ENCODE measurements at regions not wholly inside any gene's neighbourhood (a gene's known extent, or its start where the extent isn't known, plus 50 kb on each side); places are given as distances from the start of the nearest gene placed in this dataset.

DNA sequence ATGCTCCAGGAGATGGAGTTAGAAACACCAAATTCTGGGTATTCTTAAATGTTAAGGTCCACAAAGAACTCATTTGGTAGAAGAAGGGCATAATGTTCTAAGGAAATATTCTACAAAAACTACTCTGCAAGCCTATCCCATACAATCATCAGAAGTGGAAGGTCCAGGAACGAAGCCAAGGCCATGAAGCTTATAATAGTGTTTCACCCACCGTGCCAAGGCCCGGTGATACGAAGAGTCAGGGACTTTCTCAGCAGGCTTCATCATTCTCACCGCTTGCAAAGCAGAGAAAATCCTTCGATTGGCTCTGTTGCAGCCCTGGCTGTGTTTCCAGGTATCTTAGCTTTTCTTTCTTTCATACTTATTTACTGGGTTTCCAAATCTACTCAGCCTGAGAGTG lies 351.9 kb upstream of the CELF2 start:
- DNase-seq = no peak
- intact Hi-C loops (cut with micrococcal nuclease; ENCODE audit: unreplicated experiment) = no loop called here
- POLR2A ChIA-PET = no interaction called here
- Histone ChIP-seq H3K27me3 (replicated peaks; ENCODE audit: control insufficient read depth, insufficient read depth, low read length) (no peaks in the 10 kb centered on the region), H3K36me3 (ENCODE audit: control insufficient read depth, insufficient read depth, low read length) (no peaks in the 10 kb centered on the region), H3K4me1 (no peaks in the 10 kb centered on the region), H3K4me3 (ENCODE audit: low read depth, low read length) (no peak overlapping the region), H3K9me3 (no peaks in the 10 kb centered on the region)
- Mint-ChIP-seq H3K36me3 (ENCODE audit: insufficient read depth, unreplicated experiment) (no peaks in the 10 kb centered on the region), H3K4me3 (ENCODE audit: unreplicated experiment) (no peak overlapping the region), H3K27ac (ENCODE audit: unreplicated experiment) (no peak overlapping the region), H3K27me3 (ENCODE audit: insufficient read depth, unreplicated experiment) (peaks cover 29% of the 10 kb centered on the region), H3K9me3 (ENCODE audit: unreplicated experiment) (no peaks in the 10 kb centered on the region), H3K4me1 (ENCODE audit: low read depth, unreplicated experiment) (no peaks in the 10 kb centered on the region)
- CTCF ChIA-PET = no interaction called here
- TF ChIP-seq, protein P1, sequence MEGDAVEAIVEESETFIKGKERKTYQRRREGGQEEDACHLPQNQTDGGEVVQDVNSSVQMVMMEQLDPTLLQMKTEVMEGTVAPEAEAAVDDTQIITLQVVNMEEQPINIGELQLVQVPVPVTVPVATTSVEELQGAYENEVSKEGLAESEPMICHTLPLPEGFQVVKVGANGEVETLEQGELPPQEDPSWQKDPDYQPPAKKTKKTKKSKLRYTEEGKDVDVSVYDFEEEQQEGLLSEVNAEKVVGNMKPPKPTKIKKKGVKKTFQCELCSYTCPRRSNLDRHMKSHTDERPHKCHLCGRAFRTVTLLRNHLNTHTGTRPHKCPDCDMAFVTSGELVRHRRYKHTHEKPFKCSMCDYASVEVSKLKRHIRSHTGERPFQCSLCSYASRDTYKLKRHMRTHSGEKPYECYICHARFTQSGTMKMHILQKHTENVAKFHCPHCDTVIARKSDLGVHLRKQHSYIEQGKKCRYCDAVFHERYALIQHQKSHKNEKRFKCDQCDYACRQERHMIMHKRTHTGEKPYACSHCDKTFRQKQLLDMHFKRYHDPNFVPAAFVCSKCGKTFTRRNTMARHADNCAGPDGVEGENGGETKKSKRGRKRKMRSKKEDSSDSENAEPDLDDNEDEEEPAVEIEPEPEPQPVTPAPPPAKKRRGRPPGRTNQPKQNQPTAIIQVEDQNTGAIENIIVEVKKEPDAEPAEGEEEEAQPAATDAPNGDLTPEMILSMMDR (IDR thresholded peaks at IDR 0.05; ENCODE audit: insufficient read depth in 1 of 2, low read depth in 1 of 2, low read length in 1 of 2, severe bottlenecking in 1 of 2, unreplicated experiment in 1 of 2) = no peak
- no TSS peak for BruUV-seq (replicated peaks)

DNA sequence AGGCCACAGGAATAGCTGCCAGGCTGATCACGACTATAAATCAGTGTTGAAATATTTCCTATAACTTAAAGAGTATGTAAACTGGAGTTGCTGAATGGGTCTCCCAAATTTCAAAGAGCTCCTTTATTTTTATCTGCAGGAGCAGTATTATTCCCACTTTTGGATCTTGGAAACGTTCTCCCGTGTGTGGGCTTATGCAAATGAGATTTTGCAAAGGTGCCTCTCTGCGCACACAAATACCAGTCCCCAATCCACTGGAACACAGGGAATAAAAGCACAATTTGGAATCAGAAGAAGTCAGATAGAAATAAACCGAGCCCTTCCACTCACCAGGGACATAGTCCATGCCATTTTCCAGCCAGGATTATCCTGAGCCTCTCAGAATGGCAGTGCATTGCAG lies 350.2 kb upstream of the CELF2 start:
- Mint-ChIP-seq H3K27me3 (ENCODE audit: insufficient read depth, unreplicated experiment) (peaks cover 25% of the 10 kb centered on the region), H3K36me3 (ENCODE audit: insufficient read depth, unreplicated experiment) (no peaks in the 10 kb centered on the region)

DNA sequence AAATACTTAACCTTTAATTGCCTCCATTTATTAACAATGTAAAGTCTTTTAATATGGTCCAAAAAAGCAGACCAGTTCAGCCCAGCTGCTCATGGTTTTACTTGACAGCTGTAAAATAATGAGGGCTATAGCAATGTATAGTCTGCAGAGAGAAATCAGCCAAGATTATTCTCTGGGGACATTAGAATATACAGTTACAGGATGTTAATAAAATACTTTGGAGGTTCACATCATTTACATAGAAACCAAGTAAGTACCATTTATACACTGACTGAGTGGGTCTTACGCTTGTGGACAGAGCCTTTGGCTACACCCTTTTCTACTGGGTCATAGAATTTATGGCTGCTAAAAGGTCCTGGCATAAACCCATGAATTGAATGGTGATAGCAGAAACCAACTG lies 340.7 kb upstream of the CELF2 start:
- Histone ChIP-seq H3K36me3 (ENCODE audit: control insufficient read depth, insufficient read depth, low read length) (no peaks in the 10 kb centered on the region), H3K27me3 (replicated peaks; ENCODE audit: control insufficient read depth, insufficient read depth, low read length) (no peaks in the 10 kb centered on the region), H3K4me1 (peaks cover 19% of the 10 kb centered on the region), H3K4me3 (ENCODE audit: low read depth, low read length) (no peak overlapping the region), H3K9me3 (peaks cover 16% of the 10 kb centered on the region)
- H3K4me3 Mint-ChIP-seq (ENCODE audit: unreplicated experiment) = no peak overlapping the region
- no peak for DNase-seq
- CTCF ChIA-PET = interaction anchor here (0.6 kb wide), 1 partner anchor 1334 kb away, joined by 3 read pairs; no protein-coding TSS in a partner anchor
- intact Hi-C loops (cut with micrococcal nuclease; ENCODE audit: unreplicated experiment) = loop anchor here (2.0 to 10.0 kb wide), 4 partner anchors 360 to 1335 kb away; no protein-coding TSS in a partner anchor
- H3K9me3 Mint-ChIP-seq (ENCODE audit: unreplicated experiment) = peaks cover 25% of the 10 kb centered on the region
- no TSS peak for BruUV-seq (replicated peaks)
- H3K4me1 Mint-ChIP-seq (ENCODE audit: low read depth, unreplicated experiment) = peaks cover 7% of the 10 kb centered on the region
- H3K27ac Mint-ChIP-seq (ENCODE audit: unreplicated experiment) = no peak overlapping the region
- TF ChIP-seq, protein P1 (IDR thresholded peaks at IDR 0.05; ENCODE audit: insufficient read depth in 1 of 2, low read depth in 1 of 2, low read length in 1 of 2, severe bottlenecking in 1 of 2, unreplicated experiment in 1 of 2) = no peak
- H3K27me3 Mint-ChIP-seq (ENCODE audit: insufficient read depth, unreplicated experiment) = no peaks in the 10 kb centered on the region
- POLR2A ChIA-PET = no interaction called here
- no peaks in the 10 kb centered on the region for H3K36me3 Mint-ChIP-seq (ENCODE audit: insufficient read depth, unreplicated experiment)

More for the DNA sequence above, 350.2 kb upstream of the CELF2 start:
- peaks cover 4% of the 10 kb centered on the region for H3K9me3 Mint-ChIP-seq (ENCODE audit: unreplicated experiment)
- intact Hi-C loops (cut with micrococcal nuclease; ENCODE audit: unreplicated experiment) = no loop called here
- H3K4me3 ChIP-seq (ENCODE audit: low read depth, low read length) = no peak overlapping the region
- peaks cover 4% of the 10 kb centered on the region for H3K9me3 ChIP-seq
- H3K4me1 ChIP-seq = no peaks in the 10 kb centered on the region
- H3K4me3 Mint-ChIP-seq (ENCODE audit: unreplicated experiment) = no peak overlapping the region
- no peaks in the 10 kb centered on the region for H3K4me1 Mint-ChIP-seq (ENCODE audit: low read depth, unreplicated experiment)
- ChIA-PET CTCF (interaction anchor here (0.6 kb wide), 1 partner anchor 146 kb away, joined by 3 read pairs; no protein-coding TSS in a partner anchor), POLR2A (no interaction called here)
- no peaks in the 10 kb centered on the region for H3K36me3 ChIP-seq (ENCODE audit: control insufficient read depth, insufficient read depth, low read length)
- no peak overlapping the region for H3K27ac Mint-ChIP-seq (ENCODE audit: unreplicated experiment)
- DNase-seq = no peak
- TF ChIP-seq, protein P1 (IDR thresholded peaks at IDR 0.05; ENCODE audit: insufficient read depth in 1 of 2, low read depth in 1 of 2, low read length in 1 of 2, severe bottlenecking in 1 of 2, unreplicated experiment in 1 of 2) = no peak
- no TSS peak for BruUV-seq (replicated peaks)
- no peaks in the 10 kb centered on the region for H3K27me3 ChIP-seq (replicated peaks; ENCODE audit: control insufficient read depth, insufficient read depth, low read length)
